GM23338 (cell line): ENCODE measurements at regions not wholly inside any gene's neighbourhood (a gene's known extent, or its start where the extent isn't known, plus 50 kb on each side); places are given as distances from the start of the nearest gene placed in this dataset.

Experiments
- CTCF ChIP-seq, 2 experiments: fragments of 200-600 bp in 1 of 2; sonication (generic) in 1 of 2; conservative IDR thresholded peaks; 2 replicates each; pipeline versions ENCODE4 v1.5.1 to v1.6.1; 2016 to 2017; ENCODE audit warnings: antibody characterized with exemption in 2 of 2, low read depth in 2 of 2, mild to moderate bottlenecking in 2 of 2, moderate library complexity in 1 of 2
- EZH2 ChIP-seq: fragments of 200-600 bp; sonication (generic); IDR thresholded peaks from one replicate; pipeline ENCODE4 v1.8.0; 2017; ENCODE audit warnings: antibody characterized with exemption, mild to moderate bottlenecking, low read depth; ENCODE audit not compliant: unreplicated experiment
- EZH2phosphoT487 ChIP-seq: fragments of 200-600 bp; sonication (generic); IDR thresholded peaks from one replicate; pipeline ENCODE4 v1.8.1; 2018; ENCODE audit warnings: antibody characterized with exemption; ENCODE audit not compliant: unreplicated experiment
- POLR2AphosphoS5 ChIP-seq: IDR thresholded peaks from 2 replicates; pipeline ENCODE4 v1.6.1; 2016; ENCODE audit warnings: antibody characterized with exemption, low read depth
- REST ChIP-seq: IDR thresholded peaks from one replicate; pipeline ENCODE4 v1.6.1; 2018; ENCODE audit warnings: antibody characterized with exemption; ENCODE audit not compliant: unreplicated experiment
- TF ChIP-seq, protein P1 (sequence below): IDR thresholded peaks from 2 replicates; pipeline ENCODE4 v1.6.1; 2016; ENCODE audit warnings: antibody characterized with exemption
- TF ChIP-seq, protein P2 (sequence below): fragments of 250-450 bp; sonication (Bioruptor Pico); IDR thresholded peaks from 2 replicates; pipeline ENCODE4 v1.5.0; 2020; ENCODE audit warnings: mild to moderate bottlenecking, moderate library complexity

- no peak for TF ChIP-seq POLR2AphosphoS5
- no peak for TF ChIP-seq CTCF (conservative IDR thresholded peaks at IDR 0.05; ENCODE audit: low read depth in 2 of 2)
- TF ChIP-seq EZH2phosphoT487: no peak
- no peak for TF ChIP-seq EZH2
- TF ChIP-seq REST: no peak
- TF ChIP-seq, protein P1, sequence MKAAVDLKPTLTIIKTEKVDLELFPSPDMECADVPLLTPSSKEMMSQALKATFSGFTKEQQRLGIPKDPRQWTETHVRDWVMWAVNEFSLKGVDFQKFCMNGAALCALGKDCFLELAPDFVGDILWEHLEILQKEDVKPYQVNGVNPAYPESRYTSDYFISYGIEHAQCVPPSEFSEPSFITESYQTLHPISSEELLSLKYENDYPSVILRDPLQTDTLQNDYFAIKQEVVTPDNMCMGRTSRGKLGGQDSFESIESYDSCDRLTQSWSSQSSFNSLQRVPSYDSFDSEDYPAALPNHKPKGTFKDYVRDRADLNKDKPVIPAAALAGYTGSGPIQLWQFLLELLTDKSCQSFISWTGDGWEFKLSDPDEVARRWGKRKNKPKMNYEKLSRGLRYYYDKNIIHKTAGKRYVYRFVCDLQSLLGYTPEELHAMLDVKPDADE: no peak
- TF ChIP-seq, protein P2, sequence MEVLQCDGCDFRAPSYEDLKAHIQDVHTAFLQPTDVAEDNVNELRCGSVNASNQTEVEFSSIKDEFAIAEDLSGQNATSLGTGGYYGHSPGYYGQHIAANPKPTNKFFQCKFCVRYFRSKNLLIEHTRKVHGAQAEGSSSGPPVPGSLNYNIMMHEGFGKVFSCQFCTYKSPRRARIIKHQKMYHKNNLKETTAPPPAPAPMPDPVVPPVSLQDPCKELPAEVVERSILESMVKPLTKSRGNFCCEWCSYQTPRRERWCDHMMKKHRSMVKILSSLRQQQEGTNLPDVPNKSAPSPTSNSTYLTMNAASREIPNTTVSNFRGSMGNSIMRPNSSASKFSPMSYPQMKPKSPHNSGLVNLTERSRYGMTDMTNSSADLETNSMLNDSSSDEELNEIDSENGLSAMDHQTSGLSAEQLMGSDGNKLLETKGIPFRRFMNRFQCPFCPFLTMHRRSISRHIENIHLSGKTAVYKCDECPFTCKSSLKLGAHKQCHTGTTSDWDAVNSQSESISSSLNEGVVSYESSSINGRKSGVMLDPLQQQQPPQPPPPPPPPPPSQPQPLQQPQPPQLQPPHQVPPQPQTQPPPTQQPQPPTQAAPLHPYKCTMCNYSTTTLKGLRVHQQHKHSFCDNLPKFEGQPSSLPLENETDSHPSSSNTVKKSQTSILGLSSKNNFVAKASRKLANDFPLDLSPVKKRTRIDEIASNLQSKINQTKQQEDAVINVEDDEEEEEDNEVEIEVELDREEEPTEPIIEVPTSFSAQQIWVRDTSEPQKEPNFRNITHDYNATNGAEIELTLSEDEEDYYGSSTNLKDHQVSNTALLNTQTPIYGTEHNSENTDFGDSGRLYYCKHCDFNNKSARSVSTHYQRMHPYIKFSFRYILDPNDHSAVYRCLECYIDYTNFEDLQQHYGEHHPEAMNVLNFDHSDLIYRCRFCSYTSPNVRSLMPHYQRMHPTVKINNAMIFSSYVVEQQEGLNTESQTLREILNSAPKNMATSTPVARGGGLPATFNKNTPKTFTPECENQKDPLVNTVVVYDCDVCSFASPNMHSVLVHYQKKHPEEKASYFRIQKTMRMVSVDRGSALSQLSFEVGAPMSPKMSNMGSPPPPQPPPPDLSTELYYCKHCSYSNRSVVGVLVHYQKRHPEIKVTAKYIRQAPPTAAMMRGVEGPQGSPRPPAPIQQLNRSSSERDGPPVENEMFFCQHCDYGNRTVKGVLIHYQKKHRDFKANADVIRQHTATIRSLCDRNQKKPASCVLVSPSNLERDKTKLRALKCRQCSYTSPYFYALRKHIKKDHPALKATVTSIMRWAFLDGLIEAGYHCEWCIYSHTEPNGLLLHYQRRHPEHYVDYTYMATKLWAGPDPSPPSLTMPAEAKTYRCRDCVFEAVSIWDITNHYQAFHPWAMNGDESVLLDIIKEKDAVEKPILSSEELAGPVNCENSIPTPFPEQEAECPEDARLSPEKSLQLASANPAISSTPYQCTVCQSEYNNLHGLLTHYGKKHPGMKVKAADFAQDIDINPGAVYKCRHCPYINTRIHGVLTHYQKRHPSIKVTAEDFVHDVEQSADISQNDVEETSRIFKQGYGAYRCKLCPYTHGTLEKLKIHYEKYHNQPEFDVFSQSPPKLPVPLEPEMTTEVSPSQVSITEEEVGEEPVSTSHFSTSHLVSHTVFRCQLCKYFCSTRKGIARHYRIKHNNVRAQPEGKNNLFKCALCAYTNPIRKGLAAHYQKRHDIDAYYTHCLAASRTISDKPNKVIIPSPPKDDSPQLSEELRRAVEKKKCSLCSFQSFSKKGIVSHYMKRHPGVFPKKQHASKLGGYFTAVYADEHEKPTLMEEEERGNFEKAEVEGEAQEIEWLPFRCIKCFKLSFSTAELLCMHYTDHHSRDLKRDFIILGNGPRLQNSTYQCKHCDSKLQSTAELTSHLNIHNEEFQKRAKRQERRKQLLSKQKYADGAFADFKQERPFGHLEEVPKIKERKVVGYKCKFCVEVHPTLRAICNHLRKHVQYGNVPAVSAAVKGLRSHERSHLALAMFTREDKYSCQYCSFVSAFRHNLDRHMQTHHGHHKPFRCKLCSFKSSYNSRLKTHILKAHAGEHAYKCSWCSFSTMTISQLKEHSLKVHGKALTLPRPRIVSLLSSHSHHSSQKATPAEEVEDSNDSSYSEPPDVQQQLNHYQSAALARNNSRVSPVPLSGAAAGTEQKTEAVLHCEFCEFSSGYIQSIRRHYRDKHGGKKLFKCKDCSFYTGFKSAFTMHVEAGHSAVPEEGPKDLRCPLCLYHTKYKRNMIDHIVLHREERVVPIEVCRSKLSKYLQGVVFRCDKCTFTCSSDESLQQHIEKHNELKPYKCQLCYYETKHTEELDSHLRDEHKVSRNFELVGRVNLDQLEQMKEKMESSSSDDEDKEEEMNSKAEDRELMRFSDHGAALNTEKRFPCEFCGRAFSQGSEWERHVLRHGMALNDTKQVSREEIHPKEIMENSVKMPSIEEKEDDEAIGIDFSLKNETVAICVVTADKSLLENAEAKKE (CRISPR knock-in tag): no peak
Measured at GRCh38 chr15:59879506-59880265, 124.4 kb upstream of the FOXB1 start.
